Activated T-cell treated with anti-CD3 and anti-CD28 coated beads, Interleukin-2, amount 50 U/mL, for 72 hours (primary cell): ENCODE measurements at regions not wholly inside any gene's neighbourhood (a gene's known extent, or its start where the extent isn't known, plus 50 kb on each side); places are given as distances from the start of the nearest gene placed in this dataset.

Experiments used
- ATAC-seq, 2 donors: fragments of 150-1000 bp; cut with Tn5 transposase; replicated peaks in 1 of 2; 2 replicates each; pipeline ENCODE4 v1.10.0; 2021; ENCODE audit warnings: moderate library complexity in 2 of 2, mild to moderate bottlenecking in 1 of 2
- DNase-seq, 2 donors: peaks; one replicate each; pipeline ENCODE4 v3.0.0; 2021 to 2022; ENCODE audit warnings: mixed read lengths in 1 of 2
- H3K27ac Mint-ChIP-seq: one replicate; pipeline ENCODE4 v1.8.0; 2022; ENCODE audit warnings: mild to moderate bottlenecking, moderate library complexity, mixed read lengths
- H3K27me3 Mint-ChIP-seq: one replicate; pipeline ENCODE4 v1.8.0; 2022; ENCODE audit warnings: low read depth, mixed read lengths
- H3K36me3 Mint-ChIP-seq, 2 donors: one replicate each; pipeline ENCODE4 v1.8.0; 2022; ENCODE audit warnings: mixed read lengths in 2 of 2, mild to moderate bottlenecking in 1 of 2; ENCODE audit not compliant: insufficient read depth in 2 of 2
- H3K4me1 Mint-ChIP-seq: one replicate; pipeline ENCODE4 v1.8.0; 2022; ENCODE audit warnings: low read depth, mixed read lengths
- H3K4me3 Mint-ChIP-seq, 2 donors: one replicate each; pipeline ENCODE4 v1.8.0; 2022; ENCODE audit warnings: mild to moderate bottlenecking in 2 of 2, mixed read lengths in 2 of 2, moderate library complexity in 2 of 2
- H3K9me3 Mint-ChIP-seq, 2 donors: one replicate each; pipeline ENCODE4 v1.8.0; 2022; ENCODE audit warnings: mixed read lengths in 2 of 2

GRCh38 chrX:148316446-148316845 lies 184.0 kb upstream of the AFF2 start:
- Mint-ChIP-seq H3K9me3 (peaks cover 0 to 4% of the 10 kb centered on the region in 2 donors), H3K27me3 (peaks cover 11% of the 10 kb centered on the region), H3K36me3 (no peaks in the 10 kb centered on the region), H3K27ac (no peak overlapping the region), H3K4me1 (peaks cover 12% of the 10 kb centered on the region), H3K4me3 (no peak overlapping the region)
- ATAC-seq (no peak), DNase-seq (no peak)

- Mint-ChIP-seq H3K4me3 (no peak overlapping the region), H3K36me3 (peaks cover 3 to 11% of the 10 kb centered on the region in 2 donors), H3K27ac (no peak overlapping the region), H3K9me3 (peaks cover 0 to 4% of the 10 kb centered on the region in 2 donors), H3K27me3 (peaks cover 11% of the 10 kb centered on the region), H3K4me1 (no peaks in the 10 kb centered on the region)
- ATAC-seq (no peak), DNase-seq (no peak)
These were observed 177.5 kb upstream of the AFF2 start for GRCh38 chrX:148322906-148323305.

GRCh38 chrX:148333989-148334388 lies 166.4 kb upstream of the AFF2 start:
- Mint-ChIP-seq H3K4me1 (peaks cover 38% of the 10 kb centered on the region), H3K27me3 (no peaks in the 10 kb centered on the region), H3K4me3 (peak overlapping the region; percentile 21 to 42), H3K27ac (peak overlapping the region; percentile 81), H3K9me3 (peaks cover 0 to 2% of the 10 kb centered on the region in 2 donors), H3K36me3 (peaks cover 0 to 3% of the 10 kb centered on the region in 2 donors)
- ATAC-seq (peak; percentile 51 to 65), DNase-seq (no peak)

GRCh38 chrX:148337873-148338272 lies 162.5 kb upstream of the AFF2 start:
- peaks cover 44% of the 10 kb centered on the region for H3K4me1 Mint-ChIP-seq
- H3K27ac Mint-ChIP-seq: no peak overlapping the region

GRCh38 chrX:148354916-148355315 lies 145.5 kb upstream of the AFF2 start:
- no peaks in the 10 kb centered on the region for H3K27me3 Mint-ChIP-seq
- no peak overlapping the region for H3K27ac Mint-ChIP-seq
- H3K9me3 Mint-ChIP-seq: peaks cover 3 to 4% of the 10 kb centered on the region in 2 donors
- H3K4me1 Mint-ChIP-seq: no peaks in the 10 kb centered on the region
- no peak for ATAC-seq
- peaks cover 4 to 11% of the 10 kb centered on the region in 2 donors for H3K36me3 Mint-ChIP-seq
- no peak overlapping the region for H3K4me3 Mint-ChIP-seq
- no peak for DNase-seq

More at GRCh38 chrX:148337873-148338272, 162.5 kb upstream of the AFF2 start:
- H3K4me3 Mint-ChIP-seq: no peak overlapping the region
- H3K9me3 Mint-ChIP-seq: peaks cover 2 to 6% of the 10 kb centered on the region in 2 donors
- H3K27me3 Mint-ChIP-seq: no peaks in the 10 kb centered on the region
- ATAC-seq: no peak
- DNase-seq: no peak
- H3K36me3 Mint-ChIP-seq: peaks cover 2 to 3% of the 10 kb centered on the region in 2 donors

GRCh38 chrX:148361641-148362040 lies 138.8 kb upstream of the AFF2 start:
- no peak overlapping the region for H3K4me3 Mint-ChIP-seq
- no peak overlapping the region for H3K27ac Mint-ChIP-seq
- ATAC-seq (no peak), DNase-seq (no peak)
- peaks cover 0 to 3% of the 10 kb centered on the region in 2 donors for H3K9me3 Mint-ChIP-seq
- peaks cover 17% of the 10 kb centered on the region for H3K27me3 Mint-ChIP-seq
- H3K4me1 Mint-ChIP-seq: no peaks in the 10 kb centered on the region
- H3K36me3 Mint-ChIP-seq: peaks cover 0 to 2% of the 10 kb centered on the region in 2 donors

- H3K36me3 Mint-ChIP-seq: peaks cover 0 to 2% of the 10 kb centered on the region in 2 donors
- H3K4me3 Mint-ChIP-seq: no peak overlapping the region
- H3K9me3 Mint-ChIP-seq: peaks cover 0 to 3% of the 10 kb centered on the region in 2 donors
- no peak overlapping the region for H3K27ac Mint-ChIP-seq
- peaks cover 17% of the 10 kb centered on the region for H3K27me3 Mint-ChIP-seq
- no peak for ATAC-seq
- no peaks in the 10 kb centered on the region for H3K4me1 Mint-ChIP-seq
- DNase-seq: no peak
These were observed 136.8 kb upstream of the AFF2 start for GRCh38 chrX:148363471-148364235.

GRCh38 chrX:148365233-148365632 lies 135.2 kb upstream of the AFF2 start:
- no peak for DNase-seq
- no peaks in the 10 kb centered on the region for H3K36me3 Mint-ChIP-seq
- no peak overlapping the region for H3K4me3 Mint-ChIP-seq
- peaks cover 0 to 3% of the 10 kb centered on the region in 2 donors for H3K9me3 Mint-ChIP-seq
- no peak for ATAC-seq
- H3K27me3 Mint-ChIP-seq: peaks cover 17% of the 10 kb centered on the region
- no peaks in the 10 kb centered on the region for H3K4me1 Mint-ChIP-seq
- no peak overlapping the region for H3K27ac Mint-ChIP-seq

GRCh38 chrX:148371291-148371690 lies 129.1 kb upstream of the AFF2 start:
- H3K4me3 Mint-ChIP-seq: no peak overlapping the region
- H3K9me3 Mint-ChIP-seq: peaks cover under 1 to 2% of the 10 kb centered on the region in 2 donors
- H3K27ac Mint-ChIP-seq: no peak overlapping the region
- ATAC-seq: no peak
- peaks cover 4% of the 10 kb centered on the region for H3K27me3 Mint-ChIP-seq
- H3K36me3 Mint-ChIP-seq: peaks cover under 1 to 8% of the 10 kb centered on the region in 2 donors
- DNase-seq: no peak
- peaks cover 4% of the 10 kb centered on the region for H3K4me1 Mint-ChIP-seq

- peaks cover 4% of the 10 kb centered on the region for H3K4me1 Mint-ChIP-seq
- H3K4me3 Mint-ChIP-seq: no peak overlapping the region
- DNase-seq (no peak), ATAC-seq (no peak)
- peaks cover 2 to 4% of the 10 kb centered on the region in 2 donors for H3K9me3 Mint-ChIP-seq
- no peak overlapping the region for H3K27ac Mint-ChIP-seq
- H3K27me3 Mint-ChIP-seq: no peaks in the 10 kb centered on the region
- H3K36me3 Mint-ChIP-seq: peaks cover 1 to 8% of the 10 kb centered on the region in 2 donors
These were observed 127.5 kb upstream of the AFF2 start for GRCh38 chrX:148372925-148373324.

- H3K36me3 Mint-ChIP-seq: peaks cover 1 to 8% of the 10 kb centered on the region in 2 donors
- peaks cover 23% of the 10 kb centered on the region for H3K4me1 Mint-ChIP-seq
- ATAC-seq: no peak
- H3K27ac Mint-ChIP-seq: no peak overlapping the region
- H3K27me3 Mint-ChIP-seq: no peaks in the 10 kb centered on the region
- H3K4me3 Mint-ChIP-seq: no peak overlapping the region
- DNase-seq: no peak
- peaks cover 2 to 4% of the 10 kb centered on the region in 2 donors for H3K9me3 Mint-ChIP-seq
These were observed 124.1 kb upstream of the AFF2 start for GRCh38 chrX:148376342-148376741.

- peaks cover 1 to 5% of the 10 kb centered on the region in 2 donors for H3K36me3 Mint-ChIP-seq
- H3K4me1 Mint-ChIP-seq: peaks cover 30% of the 10 kb centered on the region
- H3K4me3 Mint-ChIP-seq: peak overlapping the region; percentile 31 to 84
- no peaks in the 10 kb centered on the region for H3K27me3 Mint-ChIP-seq
- H3K9me3 Mint-ChIP-seq: peaks cover 2% of the 10 kb centered on the region in 2 donors
- ATAC-seq (no peak), DNase-seq (peak in 1 of 2 donors; percentile 4)
- no peak overlapping the region for H3K27ac Mint-ChIP-seq
These were observed 120.3 kb upstream of the AFF2 start for GRCh38 chrX:148380107-148380506.

- peak overlapping the region; percentile 72 to 84 for H3K4me3 Mint-ChIP-seq
- DNase-seq (peak; percentile 50 to 69), ATAC-seq (peak; percentile 99)
- no peaks in the 10 kb centered on the region for H3K27me3 Mint-ChIP-seq
- H3K36me3 Mint-ChIP-seq: peaks cover 0 to 1% of the 10 kb centered on the region in 2 donors
- H3K4me1 Mint-ChIP-seq: peaks cover 30% of the 10 kb centered on the region
- H3K9me3 Mint-ChIP-seq: peaks cover 2% of the 10 kb centered on the region in 2 donors
- peak overlapping the region; percentile 92 for H3K27ac Mint-ChIP-seq
These were observed 119.5 kb upstream of the AFF2 start for GRCh38 chrX:148380650-148381561.
